SH-SY5Y (cell line): ENCODE measurements at regions not wholly inside any gene's neighbourhood (a gene's known extent, or its start where the extent isn't known, plus 50 kb on each side); places are given as distances from the start of the nearest gene placed in this dataset.

Experiments
- GATA2 ChIP-seq: IDR thresholded peaks from 2 replicates; pipeline ENCODE4 v1.6.1; 2011; ENCODE audit warnings: mild to moderate bottlenecking, low read depth, low read length
- GATA3 ChIP-seq: IDR thresholded peaks from 2 replicates; pipeline ENCODE4 v1.6.1; 2011; ENCODE audit warnings: low read depth, mild to moderate bottlenecking, low read length, moderate library complexity

- no peak for TF ChIP-seq GATA2
- TF ChIP-seq GATA3, result no peak
Measured at GRCh38 chr5:72691751-72692150, 124.7 kb upstream of the TNPO1 start.
